Neural cell (in vitro differentiated cells): ENCODE measurements at regions not wholly inside any gene's neighbourhood (a gene's known extent, or its start where the extent isn't known, plus 50 kb on each side); places are given as distances from the start of the nearest gene placed in this dataset.

Source experiments
- H2AFZ ChIP-seq: fragments of 200-600, 300-800 bp; sonication (generic), shearing (Covaris generic); 2 replicates; pipeline ENCODE4 v1.6.0; 2014; ENCODE audit warnings: low read depth, mild to moderate bottlenecking, antibody characterized with exemption, low read length, moderate library complexity
- H3F3A ChIP-seq: fragments of 200-600 bp; shearing (Covaris generic); 2 replicates; pipeline ENCODE4 v1.6.1; 2016; ENCODE audit warnings: mild to moderate bottlenecking, moderate library complexity, mixed read lengths, antibody characterized with exemption, low read length; ENCODE audit not compliant: insufficient read depth, poor library complexity, severe bottlenecking
- H3K27ac ChIP-seq: fragments of 200-600, 300-800 bp; sonication (generic), shearing (Covaris generic); 2 replicates; pipeline ENCODE4 v1.5.1; 2014; ENCODE audit warnings: mild to moderate bottlenecking, low read length, moderate library complexity
- H3K27me3 ChIP-seq: fragments of 300-800, 200-600 bp; sonication (generic), shearing (Covaris generic); 2 replicates; pipeline ENCODE4 v1.6.0; 2014; ENCODE audit warnings: mild to moderate bottlenecking, low read depth, low read length, moderate library complexity; ENCODE audit not compliant: insufficient read depth
- H3K36me3 ChIP-seq: fragments of 300-800, 200-600 bp; sonication (generic), shearing (Covaris generic); 2 replicates; pipeline ENCODE4 v1.5.1; 2014; ENCODE audit warnings: mild to moderate bottlenecking, antibody characterized with exemption, low read length, moderate library complexity; ENCODE audit not compliant: insufficient read depth
- H3K4me2 ChIP-seq: fragments of 300-800, 200-600 bp; sonication (generic), shearing (Covaris generic); 2 replicates; pipeline ENCODE4 v1.6.0; 2014; ENCODE audit warnings: mild to moderate bottlenecking, low read length
- H3K4me3 ChIP-seq: fragments of 300-800, 200-600 bp; sonication (generic), shearing (Covaris generic); 2 replicates; pipeline ENCODE4 v1.5.1; 2014; ENCODE audit warnings: mild to moderate bottlenecking, low read length, moderate library complexity
- H3K79me2 ChIP-seq: fragments of 200-600 bp; shearing (Covaris generic); replicated peaks from 2 replicates; pipeline ENCODE4 v1.6.0; 2014; ENCODE audit warnings: mild to moderate bottlenecking, low read length, moderate library complexity; ENCODE audit not compliant: insufficient read depth
- H3K9ac ChIP-seq: fragments of 300-800, 200-600 bp; sonication (generic), shearing (Covaris generic); 2 replicates; pipeline ENCODE4 v1.6.1; 2016; ENCODE audit warnings: mild to moderate bottlenecking, low read length, mixed read lengths
- H3K9me2 ChIP-seq: fragments of 200-600 bp; shearing (Covaris generic); 2 replicates; pipeline ENCODE4 v1.6.1; 2016; ENCODE audit warnings: mild to moderate bottlenecking, low read length, mixed read lengths; ENCODE audit not compliant: insufficient read depth
- H3K9me3 ChIP-seq: fragments of 200-600, 300-800 bp; sonication (generic), shearing (Covaris generic); 2 replicates; pipeline ENCODE4 v1.6.1; 2016; ENCODE audit warnings: mild to moderate bottlenecking, mixed run types, low read length, moderate library complexity, mixed read lengths
- H4K20me1 ChIP-seq: fragments of 200-600 bp; shearing (Covaris generic); 2 replicates; pipeline ENCODE4 v1.6.1; 2016; ENCODE audit warnings: mild to moderate bottlenecking, mixed run types; ENCODE audit not compliant: insufficient read depth
- CTCF ChIP-seq: fragments of 450-650 bp; IDR thresholded peaks from 2 replicates; pipeline ENCODE4 v1.5.1; 2014; ENCODE audit warnings: antibody characterized with exemption, mild to moderate bottlenecking, moderate library complexity; ENCODE audit not compliant: poor library complexity, severe bottlenecking
- EP300 ChIP-seq: fragments of 450-650 bp; conservative IDR thresholded peaks from 2 replicates; pipeline ENCODE4 v1.6.1; 2014; ENCODE audit warnings: antibody characterized with exemption, mild to moderate bottlenecking, moderate library complexity; ENCODE audit not compliant: poor library complexity, severe bottlenecking
- EZH2 ChIP-seq: fragments of 200-600, 300-800 bp; shearing (Covaris generic), sonication (generic); IDR thresholded peaks from 2 replicates; pipeline ENCODE4 v1.6.1; 2014; ENCODE audit warnings: antibody characterized with exemption, low read length, borderline replicate concordance, mild to moderate bottlenecking; ENCODE audit not compliant: insufficient read depth, poor library complexity, severe bottlenecking
- MXI1 ChIP-seq: fragments of 450-650 bp; conservative IDR thresholded peaks from 2 replicates; pipeline ENCODE4 v1.6.1; 2014; ENCODE audit warnings: antibody characterized with exemption, mild to moderate bottlenecking; ENCODE audit not compliant: poor library complexity, severe bottlenecking
- POLR2AphosphoS5 ChIP-seq: IDR thresholded peaks from 2 replicates; pipeline ENCODE4 v1.6.1; 2012
- RAD21 ChIP-seq: fragments of 450-650 bp; conservative IDR thresholded peaks from 2 replicates; pipeline ENCODE4 v1.6.1; 2014; ENCODE audit warnings: antibody characterized with exemption, mild to moderate bottlenecking, moderate library complexity
- REST ChIP-seq: IDR thresholded peaks from 2 replicates; pipeline ENCODE4 v1.6.1; 2012; ENCODE audit warnings: borderline replicate concordance
- SMC3 ChIP-seq: fragments of 450-650 bp; conservative IDR thresholded peaks from 2 replicates; pipeline ENCODE4 v1.6.1; 2014; ENCODE audit warnings: antibody characterized with exemption, mild to moderate bottlenecking, moderate library complexity; ENCODE audit not compliant: poor library complexity
- TAF1 ChIP-seq: IDR thresholded peaks from 2 replicates; pipeline ENCODE4 v1.6.1; 2012; ENCODE audit warnings: low read depth

DNA sequence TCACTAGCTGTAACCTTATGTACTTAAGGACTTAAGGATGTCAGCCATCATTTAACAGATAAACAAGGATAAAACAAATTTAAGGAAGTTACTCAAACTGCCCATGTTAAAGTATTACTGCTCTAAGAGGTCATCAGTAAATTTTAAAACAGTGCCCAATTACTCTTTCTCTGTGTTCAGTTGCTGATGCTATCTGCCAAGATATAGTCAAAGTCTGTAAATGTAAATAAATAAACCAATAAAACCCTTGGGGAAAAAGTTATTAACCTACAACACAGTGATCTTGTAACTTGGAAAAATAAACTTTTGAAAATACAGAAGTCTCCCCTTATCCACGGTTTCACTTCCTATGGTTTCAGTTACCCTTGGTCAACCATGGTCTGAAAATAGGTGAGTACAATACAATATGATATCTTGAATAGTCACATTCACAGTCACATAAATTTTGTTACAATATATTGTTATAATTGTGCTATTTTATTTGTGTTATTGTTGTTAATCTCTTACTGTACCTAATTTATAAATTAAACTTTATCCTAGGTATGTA is 501.8 kb downstream of the LMO4 start:
- Histone ChIP-seq H4K20me1 (no peaks in the 10 kb centered on the region), H3F3A (no peaks in the 10 kb centered on the region), H2AFZ (no peak overlapping the region), H3K4me3 (no peak overlapping the region), H3K9me3 (no peaks in the 10 kb centered on the region), H3K36me3 (no peaks in the 10 kb centered on the region), H3K27me3 (no peaks in the 10 kb centered on the region), H3K79me2 (no peaks in the 10 kb centered on the region), H3K9ac (no peak overlapping the region), H3K27ac (no peak overlapping the region), H3K4me2 (no peak overlapping the region), H3K9me2 (no peaks in the 10 kb centered on the region)
- TF ChIP-seq RAD21 = no peak
- TF ChIP-seq CTCF = no peak
- TF ChIP-seq TAF1 = no peak

DNA sequence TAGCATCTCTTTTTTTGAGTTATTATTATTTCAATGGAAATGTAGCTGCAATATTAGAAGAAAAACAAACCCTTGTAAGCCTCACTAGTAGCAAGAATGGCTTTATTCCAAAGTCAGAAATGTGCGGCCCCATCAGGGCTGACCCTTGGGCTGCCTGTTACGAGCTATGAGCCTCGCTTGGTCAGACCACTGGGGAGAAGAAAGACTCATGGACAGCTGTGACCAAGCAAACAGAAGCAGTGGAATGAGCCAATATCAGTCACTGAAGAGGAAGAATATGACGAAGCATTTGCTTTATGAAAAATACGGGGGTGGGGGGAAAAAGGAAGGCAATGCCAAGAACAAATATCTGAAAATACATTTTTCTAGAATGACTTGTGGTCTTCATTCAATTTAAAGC is 504.5 kb downstream of the LMO4 start:
- no peak overlapping the region for H3K4me2 ChIP-seq
- TF ChIP-seq REST = no peak
- TF ChIP-seq POLR2AphosphoS5 = no peak
- no peak for TF ChIP-seq MXI1
- TF ChIP-seq RAD21 = no peak
- TF ChIP-seq TAF1 = no peak
- TF ChIP-seq SMC3 = no peak
- TF ChIP-seq CTCF = no peak
- no peak for TF ChIP-seq EZH2
- no peak for TF ChIP-seq EP300
- H3K9me2 ChIP-seq = no peaks in the 10 kb centered on the region
- H3K27me3 ChIP-seq = no peaks in the 10 kb centered on the region
- H3K9ac ChIP-seq = no peak overlapping the region
- no peaks in the 10 kb centered on the region for H3K9me3 ChIP-seq
- H3K27ac ChIP-seq = no peak overlapping the region
- no peaks in the 10 kb centered on the region for H3K79me2 ChIP-seq
- no peaks in the 10 kb centered on the region for H3K36me3 ChIP-seq
- no peak overlapping the region for H3K4me3 ChIP-seq
- H3F3A ChIP-seq = no peaks in the 10 kb centered on the region
- H4K20me1 ChIP-seq = no peaks in the 10 kb centered on the region
- H2AFZ ChIP-seq = no peak overlapping the region
